GM23338 (cell line): ENCODE measurements at regions not wholly inside any gene's neighbourhood (a gene's known extent, or its start where the extent isn't known, plus 50 kb on each side); places are given as distances from the start of the nearest gene placed in this dataset.
A peak's percentile ranks its signal among the peaks of the same experiment; 100 is the strongest.

Experiments
- ATAC-seq: fragments of 200-7000 bp; cut with Tn5 transposase; 3 replicates; pipeline ENCODE4 v1.9.1; 2020
- DNase-seq: peaks from one replicate; pipeline ENCODE4 v3.0.0-alpha.2; 2015; ENCODE audit warnings: low spot score
- H2AFZ ChIP-seq: fragments of 200-600 bp; sonication (generic); 2 replicates; pipeline ENCODE4 v1.8.0; 2016; ENCODE audit warnings: antibody characterized with exemption, mild to moderate bottlenecking, moderate library complexity
- H3F3A ChIP-seq: fragments of 200-600 bp; sonication (generic); replicated peaks from 2 replicates; pipeline ENCODE4 v1.8.0; 2017; ENCODE audit warnings: antibody characterized with exemption, mixed run types, low read depth
- H3K27ac ChIP-seq: fragments of 200-600 bp; sonication (generic); 2 replicates; pipeline ENCODE4 v1.6.1; 2016; ENCODE audit warnings: low read depth
- H3K27me3 ChIP-seq: fragments of 200-600 bp; sonication (generic); 2 replicates; pipeline ENCODE4 v1.8.0; 2016; ENCODE audit warnings: mild to moderate bottlenecking, mixed run types, moderate library complexity; ENCODE audit not compliant: insufficient read depth
- H3K36me3 ChIP-seq: fragments of 200-600 bp; sonication (generic); 2 replicates; pipeline ENCODE4 v1.8.0; 2016; ENCODE audit warnings: mild to moderate bottlenecking; ENCODE audit not compliant: insufficient read depth
- H3K4me1 ChIP-seq: fragments of 200-600 bp; sonication (generic); 2 replicates; pipeline ENCODE4 v1.8.0; 2016; ENCODE audit warnings: mild to moderate bottlenecking, moderate library complexity; ENCODE audit not compliant: insufficient read depth
- H3K4me2 ChIP-seq: fragments of 200-600 bp; sonication (generic); 2 replicates; pipeline ENCODE4 v1.7.1; 2017; ENCODE audit warnings: mixed run types
- H3K4me3 ChIP-seq: fragments of 200-600 bp; sonication (generic); 2 replicates; pipeline ENCODE4 v1.6.1; 2016; ENCODE audit warnings: mixed run types
- H3K79me2 ChIP-seq: fragments of 200-600 bp; sonication (generic); replicated peaks from 2 replicates; pipeline ENCODE4 v1.8.0; 2017; ENCODE audit warnings: mild to moderate bottlenecking; ENCODE audit not compliant: insufficient read depth
- H3K9me2 ChIP-seq: fragments of 200-600 bp; sonication (generic); 2 replicates; pipeline ENCODE4 v1.8.0; 2017; ENCODE audit not compliant: insufficient read depth
- H4K20me1 ChIP-seq: fragments of 200-600 bp; sonication (generic); replicated peaks from 2 replicates; pipeline ENCODE4 v1.8.0; 2017; ENCODE audit warnings: mild to moderate bottlenecking; ENCODE audit not compliant: insufficient read depth
- H3K27ac Mint-ChIP-seq: 2 replicates; pipeline ENCODE4 v1.8.0; 2020; ENCODE audit warnings: inconsistent platforms, mild to moderate bottlenecking, moderate library complexity, mixed read lengths
- H3K27me3 Mint-ChIP-seq: 3 replicates; pipeline ENCODE4 v1.8.0; 2022; ENCODE audit warnings: low read depth, mild to moderate bottlenecking, moderate library complexity, mixed read lengths, inconsistent platforms; ENCODE audit not compliant: insufficient read depth, poor library complexity
- H3K36me3 Mint-ChIP-seq: 3 replicates; pipeline ENCODE4 v1.8.0; 2021; ENCODE audit warnings: low read depth, mild to moderate bottlenecking, inconsistent platforms, moderate library complexity, mixed read lengths
- H3K4me1 Mint-ChIP-seq: 3 replicates; pipeline ENCODE4 v1.8.0; 2020; ENCODE audit warnings: mild to moderate bottlenecking, inconsistent platforms, mixed read lengths
- H3K4me3 Mint-ChIP-seq: 3 replicates; pipeline ENCODE4 v1.8.0; 2021; ENCODE audit warnings: moderate library complexity, mild to moderate bottlenecking, inconsistent platforms, mixed read lengths
- H3K9me3 Mint-ChIP-seq: 3 replicates; pipeline ENCODE4 v1.8.0; 2020; ENCODE audit warnings: moderate library complexity, mild to moderate bottlenecking, inconsistent platforms, mixed read lengths
- CREB1 ChIP-seq: fragments of 250-450 bp; sonication (Bioruptor Pico); IDR thresholded peaks from 2 replicates; pipeline ENCODE4 v1.5.0; 2020; ENCODE audit warnings: low read depth, mild to moderate bottlenecking, moderate library complexity
- EZH2 ChIP-seq: fragments of 200-600 bp; sonication (generic); IDR thresholded peaks from one replicate; pipeline ENCODE4 v1.8.0; 2017; ENCODE audit warnings: antibody characterized with exemption, mild to moderate bottlenecking, low read depth; ENCODE audit not compliant: unreplicated experiment
- EZH2phosphoT487 ChIP-seq: fragments of 200-600 bp; sonication (generic); IDR thresholded peaks from one replicate; pipeline ENCODE4 v1.8.1; 2018; ENCODE audit warnings: antibody characterized with exemption; ENCODE audit not compliant: unreplicated experiment
- JUNB ChIP-seq: IDR thresholded peaks from one replicate; pipeline ENCODE4 v1.6.1; 2016; ENCODE audit warnings: antibody characterized with exemption; ENCODE audit not compliant: unreplicated experiment
- NANOG ChIP-seq: IDR thresholded peaks from 2 replicates; pipeline ENCODE4 v1.6.1; 2016; ENCODE audit warnings: antibody characterized with exemption, borderline replicate concordance
- REST ChIP-seq: IDR thresholded peaks from one replicate; pipeline ENCODE4 v1.6.1; 2018; ENCODE audit warnings: antibody characterized with exemption; ENCODE audit not compliant: unreplicated experiment
- STAT1 ChIP-seq: IDR thresholded peaks from one replicate; pipeline ENCODE4 v1.6.1; 2016; ENCODE audit warnings: antibody characterized with exemption; ENCODE audit not compliant: unreplicated experiment
- ZNF114 ChIP-seq: fragments of 250-450 bp; sonication (Bioruptor Pico); IDR thresholded peaks from 2 replicates; pipeline ENCODE4 v1.5.0; 2020; ENCODE audit warnings: mild to moderate bottlenecking, moderate library complexity
- ZNF331 ChIP-seq: fragments of 250-450 bp; sonication (Bioruptor Pico); IDR thresholded peaks from 2 replicates; pipeline ENCODE4 v1.5.0; 2020; ENCODE audit warnings: low read depth, mild to moderate bottlenecking, moderate library complexity
- TF ChIP-seq, protein P1 (sequence below): IDR thresholded peaks from 2 replicates; pipeline ENCODE4 v1.6.1; 2016; ENCODE audit warnings: antibody characterized with exemption

DNA sequence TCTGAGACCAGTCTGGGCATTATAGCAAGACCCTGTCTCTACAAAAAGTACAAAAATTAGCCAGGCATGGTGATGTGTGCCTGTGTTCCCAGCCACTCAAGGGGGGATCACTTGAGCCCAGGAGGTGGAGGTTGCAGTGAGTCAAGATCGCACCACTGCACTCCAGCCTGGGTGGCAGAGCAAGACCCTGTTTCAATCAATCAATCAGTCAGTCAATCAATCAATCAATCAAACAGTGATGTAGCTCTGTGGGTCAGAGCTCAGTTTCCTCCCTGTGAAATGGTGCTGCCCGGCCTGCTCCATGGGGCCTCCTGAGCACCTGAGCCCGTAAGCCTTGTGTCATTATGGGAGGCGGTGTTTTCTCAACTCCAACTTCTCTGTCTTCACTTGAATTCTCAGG, 167.1 kb upstream of the CIBAR2 start:
- Mint-ChIP-seq H3K4me3 (no peak overlapping the region), H3K9me3 (no peaks in the 10 kb centered on the region), H3K27ac (peak overlapping the region; percentile 31; the same call in 1 of the 2 replicates), H3K4me1 (peaks cover 31% of the 10 kb centered on the region), H3K27me3 (peaks cover 24% of the 10 kb centered on the region), H3K36me3 (no peaks in the 10 kb centered on the region)
- Histone ChIP-seq H3K9me2 (no peaks in the 10 kb centered on the region), H3F3A (no peaks in the 10 kb centered on the region), H3K27ac (no peak overlapping the region), H3K4me1 (peaks cover 6% of the 10 kb centered on the region), H3K79me2 (peaks cover 3% of the 10 kb centered on the region; the same call in 1 of the 2 replicates), H3K4me2 (no peak overlapping the region), H3K4me3 (no peak overlapping the region), H2AFZ (no peak overlapping the region), H3K27me3 (no peaks in the 10 kb centered on the region), H3K36me3 (no peaks in the 10 kb centered on the region), H4K20me1 (no peaks in the 10 kb centered on the region; the same call in none of the 2 replicates)
- no peak for ATAC-seq
- TF ChIP-seq EZH2phosphoT487, result no peak
- no peak for TF ChIP-seq EZH2
- no peak for TF ChIP-seq ZNF331 (CRISPR knock-in tag)
- no peak for TF ChIP-seq REST
- no peak for TF ChIP-seq JUNB
- no peak for DNase-seq

GRCh38 chr16:85279825-85280545, 167.7 kb upstream of the CIBAR2 start:
- Histone ChIP-seq H3K9me2 (no peaks in the 10 kb centered on the region), H3K4me1 (peaks cover 6% of the 10 kb centered on the region), H3F3A (no peaks in the 10 kb centered on the region), H3K36me3 (no peaks in the 10 kb centered on the region), H3K4me3 (no peak overlapping the region), H3K27me3 (no peaks in the 10 kb centered on the region), H3K4me2 (no peak overlapping the region), H4K20me1 (no peaks in the 10 kb centered on the region; the same call in none of the 2 replicates), H3K27ac (no peak overlapping the region), H3K79me2 (peaks cover 3% of the 10 kb centered on the region; the same call in 1 of the 2 replicates), H2AFZ (no peak overlapping the region)
- Mint-ChIP-seq H3K4me3 (no peak overlapping the region), H3K4me1 (peaks cover 35% of the 10 kb centered on the region), H3K9me3 (no peaks in the 10 kb centered on the region), H3K36me3 (no peaks in the 10 kb centered on the region), H3K27me3 (peaks cover 26% of the 10 kb centered on the region), H3K27ac (0 out of 2 replicates have a peak overlapping the region, but pooled peaks have one; percentile 31)
- DNase-seq (no peak), ATAC-seq (no peak)
- TF ChIP-seq CREB1 (CRISPR knock-in tag) (no peak), EZH2 (no peak), REST (no peak), STAT1 (no peak), NANOG (no peak), ZNF331 (CRISPR knock-in tag) (no peak), EZH2phosphoT487 (no peak), ZNF114 (no peak)
- TF ChIP-seq, protein P1, sequence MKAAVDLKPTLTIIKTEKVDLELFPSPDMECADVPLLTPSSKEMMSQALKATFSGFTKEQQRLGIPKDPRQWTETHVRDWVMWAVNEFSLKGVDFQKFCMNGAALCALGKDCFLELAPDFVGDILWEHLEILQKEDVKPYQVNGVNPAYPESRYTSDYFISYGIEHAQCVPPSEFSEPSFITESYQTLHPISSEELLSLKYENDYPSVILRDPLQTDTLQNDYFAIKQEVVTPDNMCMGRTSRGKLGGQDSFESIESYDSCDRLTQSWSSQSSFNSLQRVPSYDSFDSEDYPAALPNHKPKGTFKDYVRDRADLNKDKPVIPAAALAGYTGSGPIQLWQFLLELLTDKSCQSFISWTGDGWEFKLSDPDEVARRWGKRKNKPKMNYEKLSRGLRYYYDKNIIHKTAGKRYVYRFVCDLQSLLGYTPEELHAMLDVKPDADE, result no peak
